Breast epithelium (tissue), 3 donors: ENCODE measurements at regions not wholly inside any gene's neighbourhood (a gene's known extent, or its start where the extent isn't known, plus 50 kb on each side); places are given as distances from the start of the nearest gene placed in this dataset.

Experiments
- CTCF ChIP-seq, 3 donors: fragments of 450-650 bp; IDR thresholded peaks; one replicate each; pipeline ENCODE4 v1.5.1; 2016 to 2017; ENCODE audit warnings: antibody characterized with exemption in 3 of 3, mild to moderate bottlenecking in 3 of 3, moderate library complexity in 3 of 3
- POLR2A ChIP-seq: fragments of 450-650 bp; IDR thresholded peaks from one replicate; pipeline ENCODE4 v1.6.1; 2016; ENCODE audit warnings: antibody characterized with exemption, mild to moderate bottlenecking, moderate library complexity
- POLR2AphosphoS5 ChIP-seq, 3 donors: sonication (generic); formaldehyde crosslinking; IDR thresholded peaks; one replicate each; pipeline ENCODE4 v1.6.1; 2017; ENCODE audit warnings: antibody characterized with exemption in 3 of 3

GRCh38 chr12:124404162-124404784 is 109.4 kb downstream of the RFLNA start:
- TF ChIP-seq POLR2AphosphoS5 (IDR thresholded peaks at IDR 0.05): no peak
- no peak for TF ChIP-seq CTCF (IDR thresholded peaks at IDR 0.05)
- no peak for TF ChIP-seq POLR2A
